ENCODE measurements at regions not wholly inside any gene's neighbourhood (a gene's known extent, or its start where the extent isn't known, plus 50 kb on each side); places are given as distances from the start of the nearest gene placed in this dataset.
"Not testable (repeated sequence)": the region's sequence is repeated elsewhere in the genome, so short reads cannot be mapped to it uniquely, and the experiment has no call there.

DNA sequence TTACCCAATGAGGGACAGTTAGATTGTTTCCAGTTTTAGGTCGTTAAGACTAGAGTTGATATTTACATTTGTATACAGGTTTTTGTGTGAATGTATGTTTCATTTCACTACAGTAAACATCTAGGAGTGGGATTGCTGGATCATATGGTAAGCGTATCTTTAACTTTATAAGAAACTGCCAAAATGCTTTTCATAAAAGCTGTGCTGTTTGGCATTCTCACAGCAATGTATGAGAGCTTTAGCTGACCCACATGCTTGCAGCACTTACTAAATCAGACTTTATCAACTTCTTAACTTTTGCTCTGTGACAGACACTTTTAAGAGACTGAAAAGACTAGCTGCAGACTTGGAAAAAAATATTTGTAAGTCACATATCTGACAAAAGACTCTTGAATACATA is 262.5 kb upstream of the PELI2 start:
- TF ChIP-seq POLR2A (IDR thresholded peaks at IDR 0.05; ENCODE audit: low read depth, low read length) (no peak), POLR2AphosphoS5 (IDR thresholded peaks at IDR 0.05; ENCODE audit: low read depth, low read length) (no peak), TAF1 (IDR thresholded peaks at IDR 0.05; ENCODE audit: borderline replicate concordance, low read depth, low read length) (no peak)
- FAIRE-seq: no peak

DNA sequence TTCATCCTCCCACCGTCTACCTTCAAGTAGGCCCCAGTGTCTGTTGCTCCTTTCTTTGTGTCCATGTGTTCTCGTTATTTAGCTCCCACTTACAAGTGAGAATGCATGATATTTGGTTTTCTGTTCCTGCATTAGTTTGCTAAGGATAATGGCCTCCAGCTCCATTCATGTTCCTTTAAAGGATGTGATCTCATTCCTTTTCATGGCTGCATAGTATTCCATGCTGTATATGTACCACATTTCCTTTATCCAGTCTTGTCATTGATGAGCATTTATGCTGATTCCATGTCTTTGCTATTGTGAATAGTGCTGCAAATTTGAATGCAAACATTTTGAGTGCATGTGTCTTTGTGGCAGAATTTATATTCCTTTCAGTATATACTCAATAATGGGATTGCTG is 259.6 kb upstream of the PELI2 start:
- DNase-seq (ENCODE audit: insufficient read length): no peak
- no peak for TF ChIP-seq POLR2A (IDR thresholded peaks at IDR 0.05; ENCODE audit: low read depth, low read length)
- TF ChIP-seq TAF1 (IDR thresholded peaks at IDR 0.05; ENCODE audit: borderline replicate concordance, low read depth, low read length): no peak
- no peak for TF ChIP-seq POLR2AphosphoS5 (IDR thresholded peaks at IDR 0.05; ENCODE audit: low read depth, low read length)
- FAIRE-seq: no peak

More for the DNA sequence above, 262.5 kb upstream of the PELI2 start:
- DNase-seq (ENCODE audit: insufficient read length): no peak

DNA sequence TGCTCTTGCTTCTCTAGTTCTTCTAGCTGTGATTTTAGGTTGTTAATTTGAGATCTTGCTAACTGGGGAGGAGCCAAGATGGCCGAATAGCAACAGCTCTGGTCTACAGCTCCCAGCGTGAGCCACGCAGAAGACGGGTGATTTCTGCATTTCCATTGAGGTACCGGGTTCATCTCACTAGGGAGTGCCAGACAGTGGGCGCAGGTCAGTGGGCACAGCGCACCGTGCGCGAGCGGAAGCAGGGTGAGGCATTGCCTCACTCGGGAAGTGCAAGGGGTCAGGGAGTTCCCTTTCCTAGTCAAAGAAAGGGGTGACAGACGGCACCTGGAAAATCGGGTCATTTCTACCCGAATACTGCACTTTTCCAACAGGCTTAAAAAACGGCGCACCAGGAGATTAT is 256.6 kb upstream of the PELI2 start:
- DNase-seq (ENCODE audit: insufficient read length); FAIRE-seq: not testable (repeated sequence)

DNA sequence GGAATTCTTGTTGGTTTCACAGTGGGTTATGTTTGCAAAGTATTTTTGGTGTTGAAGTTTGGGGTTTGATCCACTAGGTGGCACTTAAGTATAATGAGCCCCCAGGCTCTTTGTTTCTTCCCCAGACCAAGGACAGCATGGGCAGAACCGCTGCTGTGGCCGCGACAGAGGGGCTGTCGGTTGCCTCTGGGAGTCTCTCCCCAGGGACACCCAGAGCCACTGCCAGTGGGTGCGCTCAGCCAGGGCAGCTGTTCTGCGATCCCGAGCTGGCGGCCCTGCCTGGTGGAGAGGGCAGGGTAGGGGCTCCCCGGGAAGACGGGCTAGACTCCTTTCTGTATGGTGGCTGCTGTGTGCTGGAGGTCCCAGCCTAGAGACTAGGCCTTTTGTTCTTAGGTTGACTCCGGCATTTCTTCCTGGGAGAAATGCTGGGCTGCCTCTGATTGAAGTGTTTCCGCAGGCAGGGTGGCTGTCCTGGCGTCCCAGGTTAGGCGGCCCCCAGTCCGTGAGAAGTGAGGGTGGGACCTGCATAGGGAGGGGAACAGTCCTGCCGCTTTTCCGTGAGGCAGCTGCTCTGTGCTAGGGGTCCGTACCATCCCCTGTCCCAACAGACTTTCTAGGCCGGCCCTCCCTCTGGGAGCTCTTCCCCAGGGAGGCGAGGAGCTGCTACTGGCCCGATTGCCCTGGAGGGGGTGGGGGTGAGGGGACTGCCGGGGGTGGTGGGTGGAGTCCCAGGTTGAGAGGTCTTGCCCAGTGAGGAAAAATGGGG is 253.1 kb upstream of the PELI2 start:
- DNase-seq (ENCODE audit: insufficient read length): no peak
- FAIRE-seq: no peak
- no peak for TF ChIP-seq POLR2A (IDR thresholded peaks at IDR 0.05; ENCODE audit: low read depth, low read length)
- TF ChIP-seq TAF1 (IDR thresholded peaks at IDR 0.05; ENCODE audit: borderline replicate concordance, low read depth, low read length): no peak
- TF ChIP-seq POLR2AphosphoS5 (IDR thresholded peaks at IDR 0.05; ENCODE audit: low read depth, low read length): no peak

DNA sequence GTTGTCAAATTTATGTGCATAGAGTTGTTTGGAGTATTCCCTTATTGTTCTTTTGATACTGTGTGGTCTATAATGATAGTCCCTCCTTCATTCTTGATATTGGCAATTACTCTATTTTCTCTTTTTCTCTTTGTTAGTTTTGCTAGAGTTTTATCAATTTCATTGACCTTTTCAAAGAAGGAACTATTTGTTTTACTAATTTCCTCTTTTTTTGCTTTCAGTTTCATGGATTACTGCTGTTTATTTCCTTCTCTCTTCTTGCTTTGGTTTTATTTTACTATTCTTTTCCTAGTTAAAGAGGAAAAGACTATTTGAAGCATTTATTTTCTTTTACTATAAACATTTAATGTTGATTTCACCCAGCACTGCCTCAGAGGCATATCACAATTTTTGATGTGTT is 250.9 kb upstream of the PELI2 start:
- DNase-seq (ENCODE audit: insufficient read length) (no peak), FAIRE-seq (no peak)
- TF ChIP-seq POLR2A (IDR thresholded peaks at IDR 0.05; ENCODE audit: low read depth, low read length) (no peak), POLR2AphosphoS5 (IDR thresholded peaks at IDR 0.05; ENCODE audit: low read depth, low read length) (no peak), TAF1 (IDR thresholded peaks at IDR 0.05; ENCODE audit: borderline replicate concordance, low read depth, low read length) (no peak)

DNA sequence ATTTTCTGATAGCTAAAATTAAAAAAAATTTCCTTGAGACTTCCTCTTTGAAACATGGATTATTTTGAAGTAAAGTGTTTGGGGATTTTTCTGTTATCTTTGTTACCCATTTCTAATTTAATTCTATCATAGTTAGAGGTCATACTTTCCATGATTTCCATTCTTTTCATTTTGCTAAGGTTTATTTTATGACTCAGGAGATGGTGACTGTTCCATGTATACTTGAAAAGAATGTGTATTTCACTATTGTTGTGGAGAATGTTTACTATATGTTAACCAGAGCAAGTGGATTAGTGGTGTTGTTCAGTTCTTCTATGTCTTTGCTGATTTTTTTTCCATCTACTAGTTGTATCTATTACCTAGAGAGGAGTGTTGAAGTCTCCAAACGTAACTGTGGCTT is 250.5 kb upstream of the PELI2 start:
- DNase-seq (ENCODE audit: insufficient read length): no peak
- FAIRE-seq: no peak
- TF ChIP-seq TAF1 (IDR thresholded peaks at IDR 0.05; ENCODE audit: borderline replicate concordance, low read depth, low read length): no peak
- TF ChIP-seq POLR2A (IDR thresholded peaks at IDR 0.05; ENCODE audit: low read depth, low read length): no peak
- no peak for TF ChIP-seq POLR2AphosphoS5 (IDR thresholded peaks at IDR 0.05; ENCODE audit: low read depth, low read length)

DNA sequence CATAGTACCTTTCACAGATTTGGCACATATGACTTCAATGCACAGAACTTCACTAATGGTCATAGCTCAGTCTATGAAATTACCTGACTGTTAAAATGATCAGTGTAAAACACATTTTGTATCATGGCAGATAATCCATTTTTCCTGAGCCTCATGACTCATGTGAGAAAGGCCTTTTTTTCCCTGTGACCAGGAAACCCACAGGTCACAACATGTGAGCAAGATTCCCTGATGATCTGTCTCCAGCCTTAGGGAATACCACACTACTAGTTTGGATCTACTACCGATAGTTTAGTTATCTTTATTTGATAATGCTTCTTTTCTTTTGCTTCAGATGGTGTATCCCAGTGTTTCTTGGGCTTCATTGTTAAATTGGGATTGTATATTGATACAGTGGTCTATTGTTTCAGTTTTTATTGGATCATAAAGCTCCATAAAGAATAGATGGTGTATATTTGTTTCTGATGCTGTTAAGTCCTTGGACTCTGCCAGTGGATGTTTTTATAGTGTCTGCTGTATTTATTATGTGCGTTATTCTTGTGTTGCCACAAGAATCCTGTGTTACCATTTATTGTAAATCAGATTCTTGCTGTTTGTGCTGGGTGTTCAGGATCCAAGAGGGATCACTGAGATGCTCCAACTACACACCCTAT is 248.7 kb upstream of the PELI2 start:
- DNase-seq (ENCODE audit: insufficient read length) (no peak), FAIRE-seq (no peak)
- TF ChIP-seq POLR2AphosphoS5 (IDR thresholded peaks at IDR 0.05; ENCODE audit: low read depth, low read length) (no peak), TAF1 (IDR thresholded peaks at IDR 0.05; ENCODE audit: borderline replicate concordance, low read depth, low read length) (no peak), POLR2A (IDR thresholded peaks at IDR 0.05; ENCODE audit: low read depth, low read length) (no peak)

DNA sequence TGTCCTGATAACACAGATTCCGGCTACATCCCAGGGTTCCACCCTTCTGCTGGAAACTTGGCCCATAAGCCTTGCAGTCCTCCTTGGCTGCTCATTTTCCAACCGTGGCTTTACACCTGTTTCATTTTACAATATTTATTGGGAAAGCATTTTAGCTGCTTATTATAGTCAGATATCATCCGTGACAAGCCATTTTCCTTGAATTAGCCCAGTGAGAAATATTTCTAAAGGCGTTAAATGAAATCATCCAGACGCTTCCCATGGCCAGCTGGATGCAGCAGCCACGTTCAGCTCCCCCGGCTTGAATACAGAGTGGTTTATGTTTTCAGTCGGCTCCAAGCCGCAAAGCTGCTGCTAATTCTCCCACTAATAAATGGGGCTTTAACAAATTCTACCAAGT is 245.0 kb upstream of the PELI2 start:
- no peak for FAIRE-seq
- TF ChIP-seq POLR2AphosphoS5 (IDR thresholded peaks at IDR 0.05; ENCODE audit: low read depth, low read length) (no peak), POLR2A (IDR thresholded peaks at IDR 0.05; ENCODE audit: low read depth, low read length) (no peak), TAF1 (IDR thresholded peaks at IDR 0.05; ENCODE audit: borderline replicate concordance, low read depth, low read length) (no peak)
- DNase-seq (ENCODE audit: insufficient read length): no peak

DNA sequence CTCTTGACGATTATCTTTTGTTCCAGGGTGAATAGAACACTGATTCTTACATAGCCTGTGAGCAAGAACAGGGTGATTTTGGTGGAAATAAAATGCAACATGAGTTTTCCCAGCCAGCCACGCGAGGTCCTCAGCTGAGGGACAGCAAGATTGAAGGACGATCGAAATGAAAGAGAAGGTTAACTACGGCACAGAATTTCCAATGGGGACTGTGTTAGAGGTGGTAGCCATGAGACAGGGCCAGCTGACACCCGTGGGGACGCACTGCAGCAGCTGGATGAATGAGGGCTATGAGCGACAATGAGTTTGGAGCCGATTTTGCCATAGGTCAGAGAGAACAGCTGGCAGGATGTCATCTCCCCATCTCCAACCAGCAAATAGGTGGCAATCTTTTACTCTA is 243.4 kb upstream of the PELI2 start:
- FAIRE-seq: no peak
- no peak for DNase-seq (ENCODE audit: insufficient read length)
- no peak for TF ChIP-seq TAF1 (IDR thresholded peaks at IDR 0.05; ENCODE audit: borderline replicate concordance, low read depth, low read length)
- no peak for TF ChIP-seq POLR2AphosphoS5 (IDR thresholded peaks at IDR 0.05; ENCODE audit: low read depth, low read length)
- no peak for TF ChIP-seq POLR2A (IDR thresholded peaks at IDR 0.05; ENCODE audit: low read depth, low read length)

DNA sequence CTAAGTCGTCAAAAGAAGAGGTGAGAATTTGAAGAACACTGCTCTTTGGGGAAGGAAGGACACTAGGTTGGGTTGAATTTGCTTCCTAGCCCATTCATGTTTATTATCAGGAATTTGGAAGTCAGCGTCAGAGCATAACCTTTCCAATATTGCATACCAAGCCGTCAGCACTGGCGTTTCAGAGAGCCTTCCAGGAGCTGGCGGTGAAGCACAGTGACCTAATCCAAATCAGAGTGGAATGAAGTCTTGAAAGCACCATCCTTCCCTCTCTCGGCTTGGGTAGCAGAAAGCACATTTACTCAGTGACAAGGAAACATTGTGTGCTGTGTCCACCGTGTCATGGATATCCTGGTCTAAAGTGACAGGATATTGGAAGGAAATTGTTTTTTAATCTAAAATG is 240.3 kb upstream of the PELI2 start:
- FAIRE-seq: no peak
- TF ChIP-seq POLR2AphosphoS5 (IDR thresholded peaks at IDR 0.05; ENCODE audit: low read depth, low read length) (no peak), TAF1 (IDR thresholded peaks at IDR 0.05; ENCODE audit: borderline replicate concordance, low read depth, low read length) (no peak), POLR2A (IDR thresholded peaks at IDR 0.05; ENCODE audit: low read depth, low read length) (no peak)
- DNase-seq (ENCODE audit: insufficient read length): no peak

DNA sequence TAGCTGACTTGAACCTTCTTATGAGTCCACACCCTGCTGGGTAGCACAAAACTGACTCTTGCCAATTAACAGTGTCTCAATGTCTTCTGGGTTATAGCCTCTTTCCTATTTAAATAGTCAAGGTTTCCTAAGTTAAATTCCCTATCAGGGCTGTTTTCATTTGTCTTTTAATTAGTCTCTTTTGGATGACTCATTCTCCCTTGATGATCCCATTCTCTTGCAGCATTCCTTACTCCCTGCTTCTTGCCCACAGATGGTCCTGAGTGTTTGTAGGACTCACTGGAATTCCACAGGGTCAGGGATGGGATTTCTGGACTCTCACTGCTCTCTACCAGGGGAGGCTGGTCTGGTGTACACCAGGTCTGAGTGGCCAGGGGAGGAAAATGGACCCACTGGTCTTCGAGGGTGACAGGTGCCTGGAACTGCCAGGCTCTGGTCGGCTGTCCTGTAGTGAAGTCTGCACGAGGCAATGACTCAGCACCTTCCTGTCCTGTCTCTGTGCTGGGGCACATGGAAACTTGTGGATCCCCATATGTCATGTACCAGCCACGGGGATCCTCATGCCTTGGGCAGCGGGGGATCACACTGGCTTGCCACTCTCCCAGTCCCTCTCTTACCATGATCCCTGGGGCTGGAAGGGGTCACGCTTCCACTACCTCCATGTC is 236.5 kb upstream of the PELI2 start:
- DNase-seq (ENCODE audit: insufficient read length) (no peak), FAIRE-seq (no peak)
- no peak for TF ChIP-seq POLR2A (IDR thresholded peaks at IDR 0.05; ENCODE audit: low read depth, low read length)
- TF ChIP-seq POLR2AphosphoS5 (IDR thresholded peaks at IDR 0.05; ENCODE audit: low read depth, low read length): no peak
- TF ChIP-seq TAF1 (IDR thresholded peaks at IDR 0.05; ENCODE audit: borderline replicate concordance, low read depth, low read length): no peak

DNA sequence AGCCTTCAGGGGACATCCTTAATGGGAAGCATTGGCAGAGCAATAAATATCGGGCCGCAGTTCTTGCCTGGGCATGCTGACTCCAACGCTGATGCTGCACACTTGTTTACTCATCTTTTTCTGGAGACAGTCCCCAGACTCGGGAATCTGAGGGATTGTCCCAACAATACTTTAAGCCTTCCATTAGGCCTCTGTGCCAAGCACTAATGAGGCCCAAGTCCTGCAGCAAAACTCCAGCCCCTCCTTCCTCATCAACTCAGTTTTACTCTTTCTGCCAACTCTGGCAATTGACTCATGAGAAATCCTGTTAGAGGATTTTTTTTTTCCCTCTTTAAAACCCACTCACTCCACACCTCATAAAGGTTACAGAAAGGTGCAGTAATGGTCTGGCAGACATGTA is 233.4 kb upstream of the PELI2 start:
- no peak for DNase-seq (ENCODE audit: insufficient read length)
- TF ChIP-seq POLR2AphosphoS5 (IDR thresholded peaks at IDR 0.05; ENCODE audit: low read depth, low read length) (no peak), POLR2A (IDR thresholded peaks at IDR 0.05; ENCODE audit: low read depth, low read length) (no peak), TAF1 (IDR thresholded peaks at IDR 0.05; ENCODE audit: borderline replicate concordance, low read depth, low read length) (no peak)
- no peak for FAIRE-seq
